Colonic mucosa (tissue), 4 donors: ENCODE measurements at regions not wholly inside any gene's neighbourhood (a gene's known extent, or its start where the extent isn't known, plus 50 kb on each side); places are given as distances from the start of the nearest gene placed in this dataset.

ENCODE experiments used
- DNase-seq: peaks from one replicate; pipeline ENCODE4 v3.0.0-alpha.2; 2020
- H3K27ac ChIP-seq: fragments of 200-600 bp; one replicate; pipeline ENCODE4 v1.8.0; 2021
- H3K27me3 ChIP-seq: fragments of 200-600 bp; one replicate; pipeline ENCODE4 v1.8.0; 2021
- H3K36me3 ChIP-seq: fragments of 200-600 bp; one replicate; pipeline ENCODE4 v1.8.0; 2021
- H3K4me1 ChIP-seq: fragments of 200-600 bp; one replicate; pipeline ENCODE4 v1.8.0; 2021; ENCODE audit warnings: mild to moderate bottlenecking
- H3K4me3 ChIP-seq: fragments of 200-600 bp; one replicate; pipeline ENCODE4 v1.8.0; 2021
- H3K9ac ChIP-seq, 2 donors: one replicate each; pipeline ENCODE4 v1.7.0; 2013; ENCODE audit warnings: control low read depth in 2 of 2, low read depth in 2 of 2, low read length in 2 of 2
- H3K9me3 ChIP-seq: fragments of 200-600 bp; one replicate; pipeline ENCODE4 v1.8.0; 2021
- CTCF ChIP-seq: fragments of 200-600 bp; IDR thresholded peaks from one replicate; pipeline ENCODE4 v1.8.0; 2022; ENCODE audit warnings: antibody characterized with exemption, mild to moderate bottlenecking
- intact Hi-C: fragments of 100-400 bp; cut with DNase I; formaldehyde crosslinking; loops from one replicate; pipeline ENCODE4 v1.14.1; 2022
- donor health status: healthy.
- donor health status: DM: no; HTN: no; CAD: no.
- donor health status: DM: no; HTN: no; CAD: no.

GRCh38 chr2:147519178-147519577 is 325.7 kb upstream of the ACVR2A start:
- DNase-seq = no peak
- H3K27ac ChIP-seq = no peak overlapping the region
- TF ChIP-seq CTCF = no peak

DNA sequence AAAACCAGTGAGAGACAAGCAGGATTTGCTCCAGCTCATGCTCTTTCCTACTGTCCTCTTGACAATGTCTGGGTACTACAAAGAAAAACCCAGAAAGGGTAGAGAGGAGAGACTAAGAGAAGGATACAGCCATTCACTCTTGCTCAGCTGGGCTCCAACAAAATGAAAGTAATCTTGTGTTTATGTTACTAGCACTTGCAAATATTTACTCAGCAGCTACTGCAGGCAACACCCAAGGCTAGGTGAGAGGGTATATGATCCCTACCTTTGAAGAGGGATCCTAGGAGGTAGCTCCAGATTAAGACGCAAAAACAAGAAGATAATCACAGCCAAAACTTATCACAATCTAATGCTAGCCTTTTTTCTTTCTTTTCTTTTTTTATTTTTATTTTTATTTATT is 329.6 kb upstream of the ACVR2A start:
- H3K36me3 ChIP-seq = no peaks in the 10 kb centered on the region
- TF ChIP-seq CTCF = no peak
- peak; percentile 26 for DNase-seq
- H3K9me3 ChIP-seq = no peaks in the 10 kb centered on the region
- intact Hi-C loops = no loop called here
- no peaks in the 10 kb centered on the region for H3K27me3 ChIP-seq
- no peak overlapping the region for H3K9ac ChIP-seq
- H3K27ac ChIP-seq = peak overlapping the region; percentile 18
- no peaks in the 10 kb centered on the region for H3K4me1 ChIP-seq
- H3K4me3 ChIP-seq = no peak overlapping the region

More at GRCh38 chr2:147519178-147519577, 325.7 kb upstream of the ACVR2A start:
- Histone ChIP-seq H3K27me3 (no peaks in the 10 kb centered on the region), H3K9ac (no peak overlapping the region), H3K4me1 (no peaks in the 10 kb centered on the region), H3K9me3 (no peaks in the 10 kb centered on the region), H3K4me3 (no peak overlapping the region), H3K36me3 (no peaks in the 10 kb centered on the region)
- intact Hi-C loops = no loop called here

- TF ChIP-seq CTCF = no peak
These were observed 332.6 kb upstream of the ACVR2A start for GRCh38 chr2:147512206-147512605.

GRCh38 chr2:147511491-147511948 is 333.3 kb upstream of the ACVR2A start:
- intact Hi-C loops = no loop called here
- DNase-seq = no peak
- no peak for TF ChIP-seq CTCF
- no peak overlapping the region for H3K9ac ChIP-seq
- H3K9me3 ChIP-seq = no peaks in the 10 kb centered on the region
- no peaks in the 10 kb centered on the region for H3K36me3 ChIP-seq
- H3K27ac ChIP-seq = no peak overlapping the region
- H3K4me3 ChIP-seq = no peak overlapping the region
- H3K4me1 ChIP-seq = no peaks in the 10 kb centered on the region
- no peaks in the 10 kb centered on the region for H3K27me3 ChIP-seq

More at GRCh38 chr2:147512206-147512605, 332.6 kb upstream of the ACVR2A start:
- Histone ChIP-seq H3K4me1 (no peaks in the 10 kb centered on the region), H3K27ac (no peak overlapping the region), H3K27me3 (no peaks in the 10 kb centered on the region), H3K9me3 (no peaks in the 10 kb centered on the region), H3K36me3 (no peaks in the 10 kb centered on the region), H3K9ac (no peak overlapping the region), H3K4me3 (no peak overlapping the region)
- intact Hi-C loops = no loop called here
- no peak for DNase-seq

- no peak overlapping the region for H3K27ac ChIP-seq
- H3K9ac ChIP-seq = no peak overlapping the region
- intact Hi-C loops = no loop called here
- no peak for TF ChIP-seq CTCF
- H3K36me3 ChIP-seq = no peaks in the 10 kb centered on the region
- no peaks in the 10 kb centered on the region for H3K27me3 ChIP-seq
- DNase-seq = no peak
- no peaks in the 10 kb centered on the region for H3K9me3 ChIP-seq
- H3K4me1 ChIP-seq = no peaks in the 10 kb centered on the region
- no peak overlapping the region for H3K4me3 ChIP-seq
These were observed 335.0 kb upstream of the ACVR2A start for GRCh38 chr2:147509821-147510220.

- intact Hi-C loops = no loop called here
- no peak for TF ChIP-seq CTCF
- no peaks in the 10 kb centered on the region for H3K36me3 ChIP-seq
- H3K4me1 ChIP-seq = no peaks in the 10 kb centered on the region
- DNase-seq = no peak
- H3K27me3 ChIP-seq = no peaks in the 10 kb centered on the region
- no peak overlapping the region for H3K9ac ChIP-seq
- H3K4me3 ChIP-seq = no peak overlapping the region
- no peaks in the 10 kb centered on the region for H3K9me3 ChIP-seq
- H3K27ac ChIP-seq = no peak overlapping the region
These were observed 337.9 kb upstream of the ACVR2A start for GRCh38 chr2:147506889-147507288.
